ENCODE measurements at regions not wholly inside any gene's neighbourhood (a gene's known extent, or its start where the extent isn't known, plus 50 kb on each side); places are given as distances from the start of the nearest gene placed in this dataset.

DNA sequence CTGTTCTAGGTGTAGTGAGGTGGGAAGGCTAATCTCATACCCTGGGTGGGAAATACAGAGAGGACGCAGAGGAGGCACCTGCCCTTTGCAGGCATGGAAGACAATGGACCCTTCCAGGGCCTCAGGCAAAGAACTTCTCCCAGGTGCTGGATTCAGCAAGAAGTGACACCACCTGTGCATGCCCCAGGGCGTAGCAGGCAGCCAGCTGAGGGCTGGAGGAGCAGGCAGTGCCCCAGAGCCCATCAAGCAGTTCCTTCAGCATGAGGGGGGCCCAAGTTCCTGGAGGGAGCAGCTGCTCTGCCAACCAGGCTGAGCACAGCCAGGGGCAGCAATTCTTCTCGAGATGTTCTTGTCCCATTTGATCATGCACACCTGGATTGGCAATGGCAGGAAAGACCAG is 170.3 kb upstream of the PDE10A start:
- Histone ChIP-seq H3K9me3 (ENCODE audit: low read depth, low read length) (no peaks in the 10 kb centered on the region), H3K4me2 (ENCODE audit: insufficient read depth, low read length) (no peak overlapping the region), H3K4me3 (ENCODE audit: insufficient read depth, low read length) (no peak overlapping the region), H3K27ac (ENCODE audit: low read depth, low read length) (no peak overlapping the region), H3K79me2 (ENCODE audit: insufficient read depth, low read length) (no peaks in the 10 kb centered on the region), H3K36me3 (ENCODE audit: insufficient read depth, low read length) (no peaks in the 10 kb centered on the region), H2AFZ (ENCODE audit: low read length) (no peak overlapping the region), H3K27me3 (ENCODE audit: insufficient read depth, low read length) (no peaks in the 10 kb centered on the region), H3K4me1 (ENCODE audit: insufficient read depth, low read length) (peaks cover 8% of the 10 kb centered on the region), H4K20me1 (ENCODE audit: insufficient read depth, low read length) (no peaks in the 10 kb centered on the region)
- no peak for DNase-seq (ENCODE audit: insufficient read length, low spot score, missing footprints)
- TF ChIP-seq, protein P1, sequence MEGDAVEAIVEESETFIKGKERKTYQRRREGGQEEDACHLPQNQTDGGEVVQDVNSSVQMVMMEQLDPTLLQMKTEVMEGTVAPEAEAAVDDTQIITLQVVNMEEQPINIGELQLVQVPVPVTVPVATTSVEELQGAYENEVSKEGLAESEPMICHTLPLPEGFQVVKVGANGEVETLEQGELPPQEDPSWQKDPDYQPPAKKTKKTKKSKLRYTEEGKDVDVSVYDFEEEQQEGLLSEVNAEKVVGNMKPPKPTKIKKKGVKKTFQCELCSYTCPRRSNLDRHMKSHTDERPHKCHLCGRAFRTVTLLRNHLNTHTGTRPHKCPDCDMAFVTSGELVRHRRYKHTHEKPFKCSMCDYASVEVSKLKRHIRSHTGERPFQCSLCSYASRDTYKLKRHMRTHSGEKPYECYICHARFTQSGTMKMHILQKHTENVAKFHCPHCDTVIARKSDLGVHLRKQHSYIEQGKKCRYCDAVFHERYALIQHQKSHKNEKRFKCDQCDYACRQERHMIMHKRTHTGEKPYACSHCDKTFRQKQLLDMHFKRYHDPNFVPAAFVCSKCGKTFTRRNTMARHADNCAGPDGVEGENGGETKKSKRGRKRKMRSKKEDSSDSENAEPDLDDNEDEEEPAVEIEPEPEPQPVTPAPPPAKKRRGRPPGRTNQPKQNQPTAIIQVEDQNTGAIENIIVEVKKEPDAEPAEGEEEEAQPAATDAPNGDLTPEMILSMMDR (IDR thresholded peaks at IDR 0.05; ENCODE audit: extremely low read depth, low read depth, low read length) = no peak

DNA sequence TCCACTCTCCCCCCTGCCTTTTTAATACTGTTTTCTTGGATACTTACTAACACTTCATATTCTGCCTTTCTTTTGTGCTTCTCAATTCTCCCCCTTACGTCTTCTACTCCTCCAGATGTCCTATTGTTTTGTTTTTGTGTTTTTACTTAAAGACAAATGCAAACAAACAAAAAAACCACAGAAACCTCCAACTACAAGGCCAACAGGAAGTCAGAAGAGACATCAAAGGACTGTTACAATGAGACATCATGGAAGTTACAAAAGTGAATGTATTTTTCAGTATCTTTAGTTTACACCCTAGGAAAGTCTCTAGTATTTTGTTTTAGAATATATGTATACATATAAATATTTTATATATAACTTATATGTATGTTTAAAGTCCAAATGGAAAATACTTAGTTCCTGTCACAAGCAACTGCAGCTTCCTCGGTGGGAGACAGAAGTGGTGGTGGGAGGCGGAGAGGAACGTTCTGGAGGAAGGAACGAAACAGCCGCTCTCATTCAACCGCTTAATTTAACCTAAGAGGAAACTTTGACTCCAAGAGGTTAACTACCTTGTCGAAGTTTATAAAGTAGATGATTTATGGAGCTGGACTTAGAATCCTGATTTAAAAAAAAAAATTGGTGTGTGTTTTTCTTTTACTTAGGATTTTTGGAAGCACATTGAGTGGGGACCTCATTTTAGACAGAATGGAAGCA is 168.9 kb upstream of the PDE10A start:
- no peaks in the 10 kb centered on the region for H3K79me2 ChIP-seq (ENCODE audit: insufficient read depth, low read length)
- H3K36me3 ChIP-seq (ENCODE audit: insufficient read depth, low read length) = no peaks in the 10 kb centered on the region
- TF ChIP-seq, protein P1 (IDR thresholded peaks at IDR 0.05; ENCODE audit: extremely low read depth, low read depth, low read length) = no peak
- no peaks in the 10 kb centered on the region for H3K27me3 ChIP-seq (ENCODE audit: insufficient read depth, low read length)
- H3K4me2 ChIP-seq (ENCODE audit: insufficient read depth, low read length) = no peak overlapping the region
- peaks cover 8% of the 10 kb centered on the region for H3K4me1 ChIP-seq (ENCODE audit: insufficient read depth, low read length)
- no peaks in the 10 kb centered on the region for H3K9me3 ChIP-seq (ENCODE audit: low read depth, low read length)
- no peak for DNase-seq (ENCODE audit: insufficient read length, low spot score, missing footprints)
- H3K27ac ChIP-seq (ENCODE audit: low read depth, low read length) = no peak overlapping the region
- no peak overlapping the region for H2AFZ ChIP-seq (ENCODE audit: low read length)
- no peak overlapping the region for H3K4me3 ChIP-seq (ENCODE audit: insufficient read depth, low read length)
- H4K20me1 ChIP-seq (ENCODE audit: insufficient read depth, low read length) = no peaks in the 10 kb centered on the region

DNA sequence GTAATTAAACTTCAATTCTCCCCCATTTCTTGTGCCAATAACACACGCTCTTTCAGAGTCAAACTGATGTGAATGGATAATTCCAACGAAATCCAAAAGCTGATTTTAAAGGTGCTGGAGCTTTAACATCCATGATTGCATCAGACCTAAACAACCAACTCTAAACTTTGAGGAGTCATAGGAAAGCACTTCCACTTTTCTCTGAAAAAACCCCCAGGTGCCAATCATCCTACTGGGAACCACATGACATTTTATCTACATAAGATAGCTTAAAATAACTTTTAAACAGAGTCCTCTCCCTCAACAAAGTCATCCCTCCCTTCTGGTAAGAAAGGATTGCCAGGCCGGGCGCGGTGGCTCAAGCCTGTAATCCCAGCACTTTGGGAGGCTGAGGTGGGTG is 167.7 kb upstream of the PDE10A start:
- Histone ChIP-seq H2AFZ (ENCODE audit: low read length) (no peak overlapping the region), H3K4me2 (ENCODE audit: insufficient read depth, low read length) (no peak overlapping the region), H3K27ac (ENCODE audit: low read depth, low read length) (no peak overlapping the region), H3K9me3 (ENCODE audit: low read depth, low read length) (no peaks in the 10 kb centered on the region), H3K27me3 (ENCODE audit: insufficient read depth, low read length) (no peaks in the 10 kb centered on the region), H3K4me1 (ENCODE audit: insufficient read depth, low read length) (peaks cover 8% of the 10 kb centered on the region), H3K4me3 (ENCODE audit: insufficient read depth, low read length) (no peak overlapping the region), H4K20me1 (ENCODE audit: insufficient read depth, low read length) (no peaks in the 10 kb centered on the region), H3K36me3 (ENCODE audit: insufficient read depth, low read length) (no peaks in the 10 kb centered on the region), H3K79me2 (ENCODE audit: insufficient read depth, low read length) (no peaks in the 10 kb centered on the region)
- DNase-seq (ENCODE audit: insufficient read length, low spot score, missing footprints) = no peak
- TF ChIP-seq, protein P1 (IDR thresholded peaks at IDR 0.05; ENCODE audit: extremely low read depth, low read depth, low read length) = no peak

DNA sequence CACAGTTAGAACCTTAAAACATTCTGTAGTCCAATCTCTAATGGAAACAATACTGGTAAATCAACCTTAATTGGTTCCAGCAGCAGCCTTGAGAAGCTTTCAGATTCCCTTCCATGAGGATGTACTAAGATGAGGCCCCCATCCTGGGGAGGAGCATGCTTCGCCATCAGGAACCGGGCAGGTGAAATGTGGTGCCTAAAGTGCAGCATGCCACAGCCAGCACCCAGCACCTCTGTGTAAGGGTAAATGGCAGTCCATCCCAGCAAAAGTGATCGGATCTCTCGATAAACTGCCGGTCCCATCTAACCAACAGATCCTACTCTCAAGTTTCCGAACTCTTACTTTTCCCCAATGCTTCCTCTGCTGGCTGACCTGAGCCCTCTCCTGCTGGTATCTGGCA is 166.3 kb upstream of the PDE10A start:
- no peak overlapping the region for H3K4me3 ChIP-seq (ENCODE audit: insufficient read depth, low read length)
- DNase-seq (ENCODE audit: insufficient read length, low spot score, missing footprints) = no peak
- H2AFZ ChIP-seq (ENCODE audit: low read length) = no peak overlapping the region
- H3K36me3 ChIP-seq (ENCODE audit: insufficient read depth, low read length) = no peaks in the 10 kb centered on the region
- H3K27ac ChIP-seq (ENCODE audit: low read depth, low read length) = no peak overlapping the region
- no peak overlapping the region for H3K4me2 ChIP-seq (ENCODE audit: insufficient read depth, low read length)
- no peaks in the 10 kb centered on the region for H3K27me3 ChIP-seq (ENCODE audit: insufficient read depth, low read length)
- no peaks in the 10 kb centered on the region for H3K79me2 ChIP-seq (ENCODE audit: insufficient read depth, low read length)
- no peaks in the 10 kb centered on the region for H3K4me1 ChIP-seq (ENCODE audit: insufficient read depth, low read length)
- TF ChIP-seq, protein P1 (IDR thresholded peaks at IDR 0.05; ENCODE audit: extremely low read depth, low read depth, low read length) = no peak
- no peaks in the 10 kb centered on the region for H4K20me1 ChIP-seq (ENCODE audit: insufficient read depth, low read length)
- no peaks in the 10 kb centered on the region for H3K9me3 ChIP-seq (ENCODE audit: low read depth, low read length)

All from osteoblast (primary cell).